ENCODE measurements at regions not wholly inside any gene's neighbourhood (a gene's known extent, or its start where the extent isn't known, plus 50 kb on each side); places are given as distances from the start of the nearest gene placed in this dataset.

- no peak for TF ChIP-seq CTCF (IDR thresholded peaks at IDR 0.05)
- no peak overlapping the region for H2AFZ ChIP-seq
- no peak overlapping the region for H3K27ac ChIP-seq
- no peaks in the 10 kb centered on the region for H3K36me3 ChIP-seq (ENCODE audit: control insufficient read depth, insufficient read depth, low read length)
- no peaks in the 10 kb centered on the region for H3K9me3 ChIP-seq (ENCODE audit: control insufficient read depth, low read length)
- H3K27me3 ChIP-seq (ENCODE audit: control insufficient read depth, insufficient read depth, low read length): no peaks in the 10 kb centered on the region
- H3K9ac ChIP-seq: no peak overlapping the region
- no peak overlapping the region for H3K4me2 ChIP-seq (ENCODE audit: low read length)
- no peaks in the 10 kb centered on the region for H3K4me1 ChIP-seq
- no peaks in the 10 kb centered on the region for H3K79me2 ChIP-seq
- no peak overlapping the region for H3K4me3 ChIP-seq (ENCODE audit: low read depth, low read length)
These were observed 368.8 kb downstream of the RPRM start for GRCh38 chr2:153109793-153110192.

GRCh38 chr2:153106802-153107477 lies 371.6 kb downstream of the RPRM start:
- H3K4me3 ChIP-seq (ENCODE audit: low read depth, low read length): no peak overlapping the region
- H3K27ac ChIP-seq: no peak overlapping the region

GRCh38 chr2:153105829-153106578 lies 372.6 kb downstream of the RPRM start:
- Histone ChIP-seq H3K4me2 (ENCODE audit: low read length) (no peak overlapping the region), H3K9me3 (ENCODE audit: control insufficient read depth, low read length) (no peaks in the 10 kb centered on the region), H3K4me3 (ENCODE audit: low read depth, low read length) (no peak overlapping the region), H3K36me3 (ENCODE audit: control insufficient read depth, insufficient read depth, low read length) (no peaks in the 10 kb centered on the region), H3K27me3 (ENCODE audit: control insufficient read depth, insufficient read depth, low read length) (no peaks in the 10 kb centered on the region), H2AFZ (no peak overlapping the region), H3K79me2 (no peaks in the 10 kb centered on the region), H3K9ac (no peak overlapping the region), H3K27ac (no peak overlapping the region), H3K4me1 (no peaks in the 10 kb centered on the region)
- no peak for TF ChIP-seq CTCF (IDR thresholded peaks at IDR 0.05)

More at GRCh38 chr2:153106802-153107477, 371.6 kb downstream of the RPRM start:
- no peaks in the 10 kb centered on the region for H3K79me2 ChIP-seq
- H3K4me1 ChIP-seq: no peaks in the 10 kb centered on the region
- TF ChIP-seq CTCF (IDR thresholded peaks at IDR 0.05): no peak
- H3K27me3 ChIP-seq (ENCODE audit: control insufficient read depth, insufficient read depth, low read length): no peaks in the 10 kb centered on the region
- H2AFZ ChIP-seq: no peak overlapping the region
- no peaks in the 10 kb centered on the region for H3K9me3 ChIP-seq (ENCODE audit: control insufficient read depth, low read length)
- H3K9ac ChIP-seq: no peak overlapping the region
- H3K36me3 ChIP-seq (ENCODE audit: control insufficient read depth, insufficient read depth, low read length): no peaks in the 10 kb centered on the region
- H3K4me2 ChIP-seq (ENCODE audit: low read length): no peak overlapping the region

GRCh38 chr2:153101187-153101586 lies 377.4 kb downstream of the RPRM start:
- no peak for TF ChIP-seq CTCF (IDR thresholded peaks at IDR 0.05)
- Histone ChIP-seq H2AFZ (no peak overlapping the region), H3K79me2 (no peaks in the 10 kb centered on the region), H3K9me3 (ENCODE audit: control insufficient read depth, low read length) (no peaks in the 10 kb centered on the region), H3K4me2 (ENCODE audit: low read length) (no peak overlapping the region), H3K9ac (no peak overlapping the region), H3K27me3 (ENCODE audit: control insufficient read depth, insufficient read depth, low read length) (no peaks in the 10 kb centered on the region), H3K4me3 (ENCODE audit: low read depth, low read length) (no peak overlapping the region), H3K36me3 (ENCODE audit: control insufficient read depth, insufficient read depth, low read length) (no peaks in the 10 kb centered on the region), H3K27ac (no peak overlapping the region), H3K4me1 (no peaks in the 10 kb centered on the region)

Measured in parathyroid adenoma (tissue), 2 donors.